ENCODE measurements at regions not wholly inside any gene's neighbourhood (a gene's known extent, or its start where the extent isn't known, plus 50 kb on each side); places are given as distances from the start of the nearest gene placed in this dataset.

- no peak for TF ChIP-seq TAF1 (IDR thresholded peaks at IDR 0.05; ENCODE audit: low read depth)
- TF ChIP-seq YY1 (IDR thresholded peaks at IDR 0.05; ENCODE audit: low read depth), result no peak
- TF ChIP-seq, protein P1, sequence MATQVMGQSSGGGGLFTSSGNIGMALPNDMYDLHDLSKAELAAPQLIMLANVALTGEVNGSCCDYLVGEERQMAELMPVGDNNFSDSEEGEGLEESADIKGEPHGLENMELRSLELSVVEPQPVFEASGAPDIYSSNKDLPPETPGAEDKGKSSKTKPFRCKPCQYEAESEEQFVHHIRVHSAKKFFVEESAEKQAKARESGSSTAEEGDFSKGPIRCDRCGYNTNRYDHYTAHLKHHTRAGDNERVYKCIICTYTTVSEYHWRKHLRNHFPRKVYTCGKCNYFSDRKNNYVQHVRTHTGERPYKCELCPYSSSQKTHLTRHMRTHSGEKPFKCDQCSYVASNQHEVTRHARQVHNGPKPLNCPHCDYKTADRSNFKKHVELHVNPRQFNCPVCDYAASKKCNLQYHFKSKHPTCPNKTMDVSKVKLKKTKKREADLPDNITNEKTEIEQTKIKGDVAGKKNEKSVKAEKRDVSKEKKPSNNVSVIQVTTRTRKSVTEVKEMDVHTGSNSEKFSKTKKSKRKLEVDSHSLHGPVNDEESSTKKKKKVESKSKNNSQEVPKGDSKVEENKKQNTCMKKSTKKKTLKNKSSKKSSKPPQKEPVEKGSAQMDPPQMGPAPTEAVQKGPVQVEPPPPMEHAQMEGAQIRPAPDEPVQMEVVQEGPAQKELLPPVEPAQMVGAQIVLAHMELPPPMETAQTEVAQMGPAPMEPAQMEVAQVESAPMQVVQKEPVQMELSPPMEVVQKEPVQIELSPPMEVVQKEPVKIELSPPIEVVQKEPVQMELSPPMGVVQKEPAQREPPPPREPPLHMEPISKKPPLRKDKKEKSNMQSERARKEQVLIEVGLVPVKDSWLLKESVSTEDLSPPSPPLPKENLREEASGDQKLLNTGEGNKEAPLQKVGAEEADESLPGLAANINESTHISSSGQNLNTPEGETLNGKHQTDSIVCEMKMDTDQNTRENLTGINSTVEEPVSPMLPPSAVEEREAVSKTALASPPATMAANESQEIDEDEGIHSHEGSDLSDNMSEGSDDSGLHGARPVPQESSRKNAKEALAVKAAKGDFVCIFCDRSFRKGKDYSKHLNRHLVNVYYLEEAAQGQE (IDR thresholded peaks at IDR 0.05; ENCODE audit: low read depth), result no peak
- TF ChIP-seq CEBPB (IDR thresholded peaks at IDR 0.05), result no peak
Observed at GRCh38 chr10:33529234-33529633, 194.8 kb upstream of the NRP1 start.

- no peak for TF ChIP-seq ZBTB7A (IDR thresholded peaks at IDR 0.05; ENCODE audit: low read depth)
- TF ChIP-seq, protein P1 (IDR thresholded peaks at IDR 0.05; ENCODE audit: low read depth), result no peak
- no peak for TF ChIP-seq CREB1 (IDR thresholded peaks at IDR 0.05; ENCODE audit: low read depth)
- TF ChIP-seq TCF12 (IDR thresholded peaks at IDR 0.05; ENCODE audit: low read depth), result no peak
- TF ChIP-seq TAF1 (IDR thresholded peaks at IDR 0.05; ENCODE audit: low read depth), result no peak
- no peak for TF ChIP-seq RAD21 (IDR thresholded peaks at IDR 0.05; ENCODE audit: low read depth)
- no peak for TF ChIP-seq CEBPB (IDR thresholded peaks at IDR 0.05)
- TF ChIP-seq, protein P2, sequence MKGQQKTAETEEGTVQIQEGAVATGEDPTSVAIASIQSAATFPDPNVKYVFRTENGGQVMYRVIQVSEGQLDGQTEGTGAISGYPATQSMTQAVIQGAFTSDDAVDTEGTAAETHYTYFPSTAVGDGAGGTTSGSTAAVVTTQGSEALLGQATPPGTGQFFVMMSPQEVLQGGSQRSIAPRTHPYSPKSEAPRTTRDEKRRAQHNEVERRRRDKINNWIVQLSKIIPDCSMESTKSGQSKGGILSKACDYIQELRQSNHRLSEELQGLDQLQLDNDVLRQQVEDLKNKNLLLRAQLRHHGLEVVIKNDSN (IDR thresholded peaks at IDR 0.05), result no peak
- no peak for TF ChIP-seq FOXM1 (IDR thresholded peaks at IDR 0.05; ENCODE audit: borderline replicate concordance, low read depth)
- TF ChIP-seq MAX (IDR thresholded peaks at IDR 0.05), result no peak
- no peak for TF ChIP-seq NFIC (IDR thresholded peaks at IDR 0.05)
- TF ChIP-seq EGR1 (IDR thresholded peaks at IDR 0.05), result no peak
- no peak for TF ChIP-seq EP300 (IDR thresholded peaks at IDR 0.05; ENCODE audit: borderline replicate concordance)
Observed at GRCh38 chr10:33524966-33525365, 190.5 kb upstream of the NRP1 start.

- TF ChIP-seq EP300 (IDR thresholded peaks at IDR 0.05; ENCODE audit: borderline replicate concordance), result no peak
Observed at GRCh38 chr10:33524041-33524440, 189.6 kb upstream of the NRP1 start.

- TF ChIP-seq MAX (IDR thresholded peaks at IDR 0.05) (no peak), TAF1 (IDR thresholded peaks at IDR 0.05; ENCODE audit: low read depth) (no peak), CREB1 (IDR thresholded peaks at IDR 0.05; ENCODE audit: low read depth) (no peak), RAD21 (IDR thresholded peaks at IDR 0.05; ENCODE audit: low read depth) (no peak), ZBTB7A (IDR thresholded peaks at IDR 0.05; ENCODE audit: low read depth) (no peak), FOXM1 (IDR thresholded peaks at IDR 0.05; ENCODE audit: borderline replicate concordance, low read depth) (no peak), EGR1 (IDR thresholded peaks at IDR 0.05) (no peak), CEBPB (IDR thresholded peaks at IDR 0.05) (no peak), TCF12 (IDR thresholded peaks at IDR 0.05; ENCODE audit: low read depth) (no peak), YY1 (IDR thresholded peaks at IDR 0.05; ENCODE audit: low read depth) (no peak)
- TF ChIP-seq, protein P1 (IDR thresholded peaks at IDR 0.05; ENCODE audit: low read depth), result no peak
- TF ChIP-seq, protein P2 (IDR thresholded peaks at IDR 0.05), result no peak
Observed at GRCh38 chr10:33523236-33523792, 188.8 kb upstream of the NRP1 start.

DNA sequence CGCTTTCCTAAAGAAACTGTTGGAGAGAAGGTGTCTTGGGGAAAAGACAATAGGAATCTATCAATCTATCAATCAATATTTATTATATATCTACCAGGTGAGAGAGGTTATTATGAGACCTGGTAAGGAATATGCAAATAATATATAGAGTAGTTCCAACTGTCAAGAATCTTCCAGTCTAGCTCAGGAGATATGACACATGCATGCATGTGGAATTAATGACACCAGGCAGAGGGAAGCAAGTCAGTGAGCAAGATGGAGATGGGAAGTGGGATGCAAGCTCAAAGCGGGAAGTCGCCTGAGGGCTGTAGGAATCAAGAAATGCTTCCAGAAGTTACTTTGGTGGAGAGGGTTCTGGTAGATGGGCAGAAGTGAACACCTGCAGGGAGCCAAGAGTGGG, 187.4 kb upstream of the NRP1 start:
- TF ChIP-seq NFIC (IDR thresholded peaks at IDR 0.05), result no peak
- TF ChIP-seq CEBPB (IDR thresholded peaks at IDR 0.05), result no peak
- no peak for TF ChIP-seq RAD21 (IDR thresholded peaks at IDR 0.05; ENCODE audit: low read depth)
- TF ChIP-seq, protein P2 (IDR thresholded peaks at IDR 0.05), result no peak
- no peak for TF ChIP-seq ZBTB7A (IDR thresholded peaks at IDR 0.05; ENCODE audit: low read depth)
- no peak for TF ChIP-seq TAF1 (IDR thresholded peaks at IDR 0.05; ENCODE audit: low read depth)
- no peak for TF ChIP-seq EP300 (IDR thresholded peaks at IDR 0.05; ENCODE audit: borderline replicate concordance)
- TF ChIP-seq MAX (IDR thresholded peaks at IDR 0.05), result no peak
- no peak for TF ChIP-seq EGR1 (IDR thresholded peaks at IDR 0.05)
- TF ChIP-seq YY1 (IDR thresholded peaks at IDR 0.05; ENCODE audit: low read depth), result no peak
- no peak for TF ChIP-seq TCF12 (IDR thresholded peaks at IDR 0.05; ENCODE audit: low read depth)
- no peak for TF ChIP-seq TEAD4 (IDR thresholded peaks at IDR 0.05)
